NCI-H1048 (cell line): ENCODE measurements at regions not wholly inside any gene's neighbourhood (a gene's known extent, or its start where the extent isn't known, plus 50 kb on each side); places are given as distances from the start of the nearest gene placed in this dataset.
A peak's percentile ranks its signal among the peaks of the same experiment; 100 is the strongest.

Source experiments
- DNase-seq: peaks from one replicate; lab custom pipeline; 2025; lab: John Stamatoyannopoulos, UW

GRCh38 chrX:39559229-39559628, 538.5 kb downstream of the BCOR start:
- DNase-seq, result no peak

- DNase-seq, result no peak
Measured at GRCh38 chrX:39560271-39560670, 537.5 kb downstream of the BCOR start.

GRCh38 chrX:39563178-39563577, 534.6 kb downstream of the BCOR start:
- no peak for DNase-seq

- DNase-seq, result no peak
Measured at GRCh38 chrX:39564751-39565150, 533.0 kb downstream of the BCOR start.

- no peak for DNase-seq
Measured at GRCh38 chrX:39574178-39574577, 523.6 kb downstream of the BCOR start.

GRCh38 chrX:39576041-39576872, 521.5 kb downstream of the BCOR start:
- DNase-seq, result no peak

GRCh38 chrX:39577206-39577984, 520.4 kb downstream of the BCOR start:
- no peak for DNase-seq

GRCh38 chrX:39577985-39578869, 519.5 kb downstream of the BCOR start:
- DNase-seq, result no peak

- no peak for DNase-seq
Measured at GRCh38 chrX:39580043-39580442, 517.7 kb downstream of the BCOR start.

GRCh38 chrX:39581411-39581810, 516.3 kb downstream of the BCOR start:
- no peak for DNase-seq

- no peak for DNase-seq
Measured at GRCh38 chrX:39582091-39582490, 515.7 kb downstream of the BCOR start.

GRCh38 chrX:39582976-39583375, 514.8 kb downstream of the BCOR start:
- no peak for DNase-seq

GRCh38 chrX:39585808-39586207, 511.9 kb downstream of the BCOR start:
- DNase-seq, result no peak

- DNase-seq, result no peak
Measured at GRCh38 chrX:39586359-39586758, 511.4 kb downstream of the BCOR start.

- DNase-seq, result no peak
Measured at GRCh38 chrX:39591099-39591498, 506.7 kb downstream of the BCOR start.

GRCh38 chrX:39592776-39593175, 505.0 kb downstream of the BCOR start:
- no peak for DNase-seq

- no peak for DNase-seq
Measured at GRCh38 chrX:39595977-39596376, 501.8 kb downstream of the BCOR start.

GRCh38 chrX:39596437-39596836, 501.3 kb downstream of the BCOR start:
- DNase-seq, result no peak

GRCh38 chrX:39599339-39599738, 498.4 kb downstream of the BCOR start:
- no peak for DNase-seq

- no peak for DNase-seq
Measured at GRCh38 chrX:39600222-39600621, 497.5 kb downstream of the BCOR start.

- peak; percentile 12 for DNase-seq
Measured at GRCh38 chrX:39601231-39602177, 496.3 kb downstream of the BCOR start.
